Liver (tissue), 3 donors: ENCODE measurements at regions not wholly inside any gene's neighbourhood (a gene's known extent, or its start where the extent isn't known, plus 50 kb on each side); places are given as distances from the start of the nearest gene placed in this dataset.
"Not testable (repeated sequence)": the region's sequence is repeated elsewhere in the genome, so short reads cannot be mapped to it uniquely, and the experiment has no call there.

Experiments used
- EGR1 ChIP-seq, 2 donors: IDR thresholded peaks; 2 replicates each; pipeline ENCODE4 v1.6.1; 2016 to 2018; ENCODE audit warnings: antibody characterized with exemption in 2 of 2, low read depth in 2 of 2
- FOXA1 ChIP-seq: IDR thresholded peaks from 2 replicates; pipeline ENCODE4 v1.6.1; 2016; ENCODE audit warnings: antibody characterized with exemption
- FOXA2 ChIP-seq: IDR thresholded peaks from 2 replicates; pipeline ENCODE4 v1.6.1; 2016; ENCODE audit warnings: antibody characterized with exemption
- JUND ChIP-seq, 2 donors: IDR thresholded peaks; 2 replicates each; pipeline ENCODE4 v1.6.1; 2016; ENCODE audit warnings: antibody characterized with exemption in 2 of 2
- MAX ChIP-seq: IDR thresholded peaks from 2 replicates; pipeline ENCODE4 v1.6.1; 2016; ENCODE audit warnings: antibody characterized with exemption
- NR2F2 ChIP-seq: IDR thresholded peaks from 2 replicates; pipeline ENCODE4 v1.6.1; 2016; ENCODE audit warnings: antibody characterized with exemption
- RAD21 ChIP-seq, 2 donors: IDR thresholded peaks; 2 replicates each; pipeline ENCODE4 v1.6.1; 2016; ENCODE audit warnings: antibody characterized with exemption in 2 of 2, mild to moderate bottlenecking in 2 of 2
- REST ChIP-seq: IDR thresholded peaks from 2 replicates; pipeline ENCODE4 v1.6.1; 2016; ENCODE audit warnings: antibody characterized with exemption, mild to moderate bottlenecking
- SP1 ChIP-seq: IDR thresholded peaks from 2 replicates; pipeline ENCODE4 v1.6.1; 2018; ENCODE audit warnings: antibody characterized with exemption, mild to moderate bottlenecking
- TAF1 ChIP-seq: conservative IDR thresholded peaks from 2 replicates; pipeline ENCODE4 v1.6.1; 2016; ENCODE audit warnings: antibody characterized with exemption, mild to moderate bottlenecking
- YY1 ChIP-seq: IDR thresholded peaks from 2 replicates; pipeline ENCODE4 v1.6.1; 2016; ENCODE audit warnings: antibody characterized with exemption, mild to moderate bottlenecking
- ZBTB33 ChIP-seq: IDR thresholded peaks from 2 replicates; pipeline ENCODE4 v1.6.1; 2016; ENCODE audit warnings: antibody characterized with exemption
- TF ChIP-seq, protein P1 (sequence below): IDR thresholded peaks from 2 replicates; pipeline ENCODE4 v1.6.1; 2016; ENCODE audit warnings: antibody characterized with exemption
- TF ChIP-seq, protein P2 (sequence below): fragments of 150-350 bp; IDR thresholded peaks from 2 replicates; pipeline ENCODE4 v1.5.1; 2017; ENCODE audit warnings: improper control_type of control experiment, low read depth, low read length; ENCODE audit not compliant: missing input control
- donor health status: healthy.
- donor health status: healthy.

GRCh38 chr6:68056596-68056995 is 578.5 kb upstream of the ADGRB3 start:
- not testable (repeated sequence) for TF ChIP-seq ZBTB33; MAX; YY1; RAD21 (IDR thresholded peaks at IDR 0.05); EGR1 (IDR thresholded peaks at IDR 0.05; ENCODE audit: low read depth in 2 of 2); FOXA1; SP1; FOXA2; REST; JUND (IDR thresholded peaks at IDR 0.05); NR2F2; TAF1
- TF ChIP-seq, protein P1, sequence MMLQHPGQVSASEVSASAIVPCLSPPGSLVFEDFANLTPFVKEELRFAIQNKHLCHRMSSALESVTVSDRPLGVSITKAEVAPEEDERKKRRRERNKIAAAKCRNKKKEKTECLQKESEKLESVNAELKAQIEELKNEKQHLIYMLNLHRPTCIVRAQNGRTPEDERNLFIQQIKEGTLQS, result not testable (repeated sequence)
- TF ChIP-seq, protein P2, sequence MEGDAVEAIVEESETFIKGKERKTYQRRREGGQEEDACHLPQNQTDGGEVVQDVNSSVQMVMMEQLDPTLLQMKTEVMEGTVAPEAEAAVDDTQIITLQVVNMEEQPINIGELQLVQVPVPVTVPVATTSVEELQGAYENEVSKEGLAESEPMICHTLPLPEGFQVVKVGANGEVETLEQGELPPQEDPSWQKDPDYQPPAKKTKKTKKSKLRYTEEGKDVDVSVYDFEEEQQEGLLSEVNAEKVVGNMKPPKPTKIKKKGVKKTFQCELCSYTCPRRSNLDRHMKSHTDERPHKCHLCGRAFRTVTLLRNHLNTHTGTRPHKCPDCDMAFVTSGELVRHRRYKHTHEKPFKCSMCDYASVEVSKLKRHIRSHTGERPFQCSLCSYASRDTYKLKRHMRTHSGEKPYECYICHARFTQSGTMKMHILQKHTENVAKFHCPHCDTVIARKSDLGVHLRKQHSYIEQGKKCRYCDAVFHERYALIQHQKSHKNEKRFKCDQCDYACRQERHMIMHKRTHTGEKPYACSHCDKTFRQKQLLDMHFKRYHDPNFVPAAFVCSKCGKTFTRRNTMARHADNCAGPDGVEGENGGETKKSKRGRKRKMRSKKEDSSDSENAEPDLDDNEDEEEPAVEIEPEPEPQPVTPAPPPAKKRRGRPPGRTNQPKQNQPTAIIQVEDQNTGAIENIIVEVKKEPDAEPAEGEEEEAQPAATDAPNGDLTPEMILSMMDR, result not testable (repeated sequence)
